GM12873 (cell line): ENCODE measurements at regions not wholly inside any gene's neighbourhood (a gene's known extent, or its start where the extent isn't known, plus 50 kb on each side); places are given as distances from the start of the nearest gene placed in this dataset.

Source experiments
- CTCF ChIP-seq: IDR thresholded peaks from 2 replicates; pipeline ENCODE4 v1.5.1; 2012; ENCODE audit warnings: low read depth, mild to moderate bottlenecking, moderate library complexity, low read length, control low read depth; ENCODE audit not compliant: insufficient read depth; ENCODE audit errors: missing control alignments

- TF ChIP-seq CTCF: no peak
Measured at GRCh38 chr16:74053826-74054225, 242.8 kb upstream of the PSMD7 start.

- TF ChIP-seq CTCF: no peak
Measured at GRCh38 chr16:74053312-74053711, 243.3 kb upstream of the PSMD7 start.

- TF ChIP-seq CTCF: no peak
Measured at GRCh38 chr16:74052016-74052415, 244.6 kb upstream of the PSMD7 start.

GRCh38 chr16:74049027-74049426 is 247.6 kb upstream of the PSMD7 start:
- TF ChIP-seq CTCF: no peak

GRCh38 chr16:74046524-74046923 is 250.1 kb upstream of the PSMD7 start:
- no peak for TF ChIP-seq CTCF

GRCh38 chr16:74045513-74045912 is 251.1 kb upstream of the PSMD7 start:
- no peak for TF ChIP-seq CTCF

- TF ChIP-seq CTCF: peak; percentile 37
Measured at GRCh38 chr16:74035816-74036215, 260.8 kb upstream of the PSMD7 start.
